ENCODE measurements at regions not wholly inside any gene's neighbourhood (a gene's known extent, or its start where the extent isn't known, plus 50 kb on each side); places are given as distances from the start of the nearest gene placed in this dataset.
"Not testable (repeated sequence)": the region's sequence is repeated elsewhere in the genome, so short reads cannot be mapped to it uniquely, and the experiment has no call there.

GRCh38 chr7:128581825-128582561, 90.1 kb upstream of the GARIN1A start:
- not testable (repeated sequence) for H3K4me1 ChIP-seq (ENCODE audit: insufficient read depth, low read length); H4K20me1 ChIP-seq (ENCODE audit: insufficient read depth, low read length); H3K9me3 ChIP-seq (ENCODE audit: insufficient read depth, low read length, severe bottlenecking); H3K79me2 ChIP-seq (ENCODE audit: insufficient read depth, low read length); ATAC-seq (ENCODE audit: insufficient read depth, low read depth); H3K9ac ChIP-seq (ENCODE audit: low read depth, low read length); H3K4me2 ChIP-seq (ENCODE audit: insufficient read depth, low read length); H3K27me3 ChIP-seq (ENCODE audit: insufficient read depth, low read length, poor library complexity); H2AFZ ChIP-seq (ENCODE audit: low read depth, low read length); DNase-seq; H3K4me3 ChIP-seq (ENCODE audit: low read depth in 1 of 2, low read length in 2 of 2); H3K27ac ChIP-seq (ENCODE audit: low read length)
- peaks cover 25% of the 10 kb centered on the region for H3K36me3 ChIP-seq (ENCODE audit: insufficient read depth, low read length)

DNA sequence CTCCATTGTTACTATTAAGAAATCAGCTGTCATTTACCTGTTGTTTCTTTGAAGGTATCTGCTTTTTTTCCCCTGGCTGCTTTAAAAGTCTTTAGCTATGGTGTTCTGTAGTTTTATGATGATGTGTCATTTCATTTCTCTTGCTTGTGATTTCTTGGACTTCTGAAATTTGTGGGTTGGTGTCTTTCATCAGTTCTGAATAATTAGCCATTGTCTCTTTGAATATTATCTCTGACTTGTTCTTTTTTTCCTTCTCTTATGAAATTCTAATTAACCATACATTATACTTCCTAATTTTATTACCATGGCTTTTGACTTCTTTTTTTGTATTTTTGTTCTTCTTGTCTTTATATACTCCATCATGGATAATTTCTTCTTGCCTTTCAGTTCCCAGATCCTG, 85.4 kb upstream of the GARIN1A start:
- H4K20me1 ChIP-seq (ENCODE audit: insufficient read depth, low read length); H3K9me3 ChIP-seq (ENCODE audit: insufficient read depth, low read length, severe bottlenecking); ATAC-seq (ENCODE audit: insufficient read depth, low read depth); H3K4me1 ChIP-seq (ENCODE audit: insufficient read depth, low read length); H2AFZ ChIP-seq (ENCODE audit: low read depth, low read length); H3K4me3 ChIP-seq (ENCODE audit: low read depth in 1 of 2, low read length in 2 of 2); H3K27me3 ChIP-seq (ENCODE audit: insufficient read depth, low read length, poor library complexity); H3K4me2 ChIP-seq (ENCODE audit: insufficient read depth, low read length); H3K27ac ChIP-seq (ENCODE audit: low read length); H3K9ac ChIP-seq (ENCODE audit: low read depth, low read length); DNase-seq; H3K79me2 ChIP-seq (ENCODE audit: insufficient read depth, low read length): not testable (repeated sequence)
- peaks cover 16% of the 10 kb centered on the region for H3K36me3 ChIP-seq (ENCODE audit: insufficient read depth, low read length)

GRCh38 chr7:128591705-128592104, 80.4 kb upstream of the GARIN1A start:
- Histone ChIP-seq H3K27me3 (ENCODE audit: insufficient read depth, low read length, poor library complexity) (no peaks in the 10 kb centered on the region), H3K4me1 (ENCODE audit: insufficient read depth, low read length) (no peaks in the 10 kb centered on the region), H4K20me1 (ENCODE audit: insufficient read depth, low read length) (peaks cover 7% of the 10 kb centered on the region; the same call in 1 of the 2 replicates), H2AFZ (ENCODE audit: low read depth, low read length) (no peak overlapping the region), H3K9ac (ENCODE audit: low read depth, low read length) (no peak overlapping the region), H3K4me2 (ENCODE audit: insufficient read depth, low read length) (no peak overlapping the region), H3K9me3 (ENCODE audit: insufficient read depth, low read length, severe bottlenecking) (no peaks in the 10 kb centered on the region), H3K36me3 (ENCODE audit: insufficient read depth, low read length) (peaks cover 34% of the 10 kb centered on the region), H3K27ac (ENCODE audit: low read length) (no peak overlapping the region), H3K79me2 (ENCODE audit: insufficient read depth, low read length) (peaks cover 14% of the 10 kb centered on the region), H3K4me3 (ENCODE audit: low read depth in 1 of 2, low read length in 2 of 2) (no peak overlapping the region)
- TF ChIP-seq EZH2 (IDR thresholded peaks at IDR 0.05; ENCODE audit: borderline replicate concordance, low read depth, low read length, severe bottlenecking): no peak
- TF ChIP-seq, protein P1, sequence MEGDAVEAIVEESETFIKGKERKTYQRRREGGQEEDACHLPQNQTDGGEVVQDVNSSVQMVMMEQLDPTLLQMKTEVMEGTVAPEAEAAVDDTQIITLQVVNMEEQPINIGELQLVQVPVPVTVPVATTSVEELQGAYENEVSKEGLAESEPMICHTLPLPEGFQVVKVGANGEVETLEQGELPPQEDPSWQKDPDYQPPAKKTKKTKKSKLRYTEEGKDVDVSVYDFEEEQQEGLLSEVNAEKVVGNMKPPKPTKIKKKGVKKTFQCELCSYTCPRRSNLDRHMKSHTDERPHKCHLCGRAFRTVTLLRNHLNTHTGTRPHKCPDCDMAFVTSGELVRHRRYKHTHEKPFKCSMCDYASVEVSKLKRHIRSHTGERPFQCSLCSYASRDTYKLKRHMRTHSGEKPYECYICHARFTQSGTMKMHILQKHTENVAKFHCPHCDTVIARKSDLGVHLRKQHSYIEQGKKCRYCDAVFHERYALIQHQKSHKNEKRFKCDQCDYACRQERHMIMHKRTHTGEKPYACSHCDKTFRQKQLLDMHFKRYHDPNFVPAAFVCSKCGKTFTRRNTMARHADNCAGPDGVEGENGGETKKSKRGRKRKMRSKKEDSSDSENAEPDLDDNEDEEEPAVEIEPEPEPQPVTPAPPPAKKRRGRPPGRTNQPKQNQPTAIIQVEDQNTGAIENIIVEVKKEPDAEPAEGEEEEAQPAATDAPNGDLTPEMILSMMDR (IDR thresholded peaks at IDR 0.05; ENCODE audit: borderline replicate concordance, extremely low read depth, low read length, poor library complexity, severe bottlenecking): no peak
- no peak for DNase-seq
- no peak for ATAC-seq (ENCODE audit: insufficient read depth, low read depth)

GRCh38 chr7:128592209-128592608, 79.9 kb upstream of the GARIN1A start:
- H3K9me3 ChIP-seq (ENCODE audit: insufficient read depth, low read length, severe bottlenecking); H3K4me1 ChIP-seq (ENCODE audit: insufficient read depth, low read length); H3K9ac ChIP-seq (ENCODE audit: low read depth, low read length); H3K4me2 ChIP-seq (ENCODE audit: insufficient read depth, low read length); ATAC-seq (ENCODE audit: insufficient read depth, low read depth); H2AFZ ChIP-seq (ENCODE audit: low read depth, low read length); DNase-seq; H3K4me3 ChIP-seq (ENCODE audit: low read depth in 1 of 2, low read length in 2 of 2); H4K20me1 ChIP-seq (ENCODE audit: insufficient read depth, low read length); H3K27me3 ChIP-seq (ENCODE audit: insufficient read depth, low read length, poor library complexity); H3K27ac ChIP-seq (ENCODE audit: low read length): not testable (repeated sequence)
- H3K36me3 ChIP-seq (ENCODE audit: insufficient read depth, low read length): peaks cover 37% of the 10 kb centered on the region
- peaks cover 16% of the 10 kb centered on the region for H3K79me2 ChIP-seq (ENCODE audit: insufficient read depth, low read length)

DNA sequence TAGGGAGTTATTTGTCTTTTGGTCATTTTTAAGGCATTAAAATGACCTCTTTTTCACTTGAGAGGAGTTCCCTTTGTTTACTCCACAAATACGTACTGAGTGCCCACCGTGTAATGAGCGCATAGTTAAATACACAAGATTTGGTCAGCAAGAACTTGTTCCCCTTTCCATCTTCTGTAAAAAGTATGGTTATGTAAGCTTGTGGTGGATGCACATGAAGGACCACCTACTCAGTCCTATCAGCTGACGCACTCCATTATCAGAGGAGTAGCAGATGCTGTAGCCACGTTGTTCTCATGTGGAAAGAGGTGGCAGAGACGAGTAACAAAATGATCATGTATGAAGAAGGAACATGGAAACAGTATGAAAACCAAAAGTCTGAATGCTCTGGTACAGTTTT, 78.0 kb upstream of the GARIN1A start:
- not testable (repeated sequence) for H2AFZ ChIP-seq (ENCODE audit: low read depth, low read length); H3K4me2 ChIP-seq (ENCODE audit: insufficient read depth, low read length); H3K27me3 ChIP-seq (ENCODE audit: insufficient read depth, low read length, poor library complexity); DNase-seq; ATAC-seq (ENCODE audit: insufficient read depth, low read depth); H3K27ac ChIP-seq (ENCODE audit: low read length); H3K4me1 ChIP-seq (ENCODE audit: insufficient read depth, low read length); H4K20me1 ChIP-seq (ENCODE audit: insufficient read depth, low read length); H3K9ac ChIP-seq (ENCODE audit: low read depth, low read length); H3K4me3 ChIP-seq (ENCODE audit: low read depth in 1 of 2, low read length in 2 of 2); H3K9me3 ChIP-seq (ENCODE audit: insufficient read depth, low read length, severe bottlenecking)
- Histone ChIP-seq H3K36me3 (ENCODE audit: insufficient read depth, low read length) (peaks cover 41% of the 10 kb centered on the region), H3K79me2 (ENCODE audit: insufficient read depth, low read length) (peaks cover 16% of the 10 kb centered on the region)

GRCh38 chr7:128596336-128597128, 75.6 kb upstream of the GARIN1A start:
- Histone ChIP-seq H3K36me3 (ENCODE audit: insufficient read depth, low read length) (peaks cover 55% of the 10 kb centered on the region), H3K79me2 (ENCODE audit: insufficient read depth, low read length) (peaks cover 23% of the 10 kb centered on the region)
- H3K9ac ChIP-seq (ENCODE audit: low read depth, low read length); H3K9me3 ChIP-seq (ENCODE audit: insufficient read depth, low read length, severe bottlenecking); H3K27ac ChIP-seq (ENCODE audit: low read length); ATAC-seq (ENCODE audit: insufficient read depth, low read depth); H2AFZ ChIP-seq (ENCODE audit: low read depth, low read length); H3K4me2 ChIP-seq (ENCODE audit: insufficient read depth, low read length); DNase-seq; H4K20me1 ChIP-seq (ENCODE audit: insufficient read depth, low read length); H3K4me3 ChIP-seq (ENCODE audit: low read depth in 1 of 2, low read length in 2 of 2); H3K4me1 ChIP-seq (ENCODE audit: insufficient read depth, low read length); H3K27me3 ChIP-seq (ENCODE audit: insufficient read depth, low read length, poor library complexity): not testable (repeated sequence)

DNA sequence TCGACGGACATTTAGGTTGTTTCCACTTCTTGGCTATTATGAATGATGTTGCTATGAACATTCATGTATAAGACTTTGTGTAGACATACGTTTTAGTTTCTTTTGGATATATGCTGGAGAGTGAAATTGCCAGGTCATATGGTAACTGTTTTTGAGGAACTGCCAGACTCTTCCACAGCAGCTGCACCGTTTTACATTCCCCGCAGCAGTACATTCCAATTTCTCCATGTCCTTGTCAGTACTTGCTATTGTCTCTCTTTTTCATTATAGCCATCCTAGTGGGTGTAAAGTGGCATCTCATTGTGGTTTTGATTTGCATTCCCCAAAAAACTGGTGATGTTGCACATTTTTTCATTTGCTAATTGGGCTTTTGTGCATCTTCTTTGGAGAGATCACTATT, 73.1 kb upstream of the GARIN1A start:
- not testable (repeated sequence) for H2AFZ ChIP-seq (ENCODE audit: low read depth, low read length); H3K4me3 ChIP-seq (ENCODE audit: low read depth in 1 of 2, low read length in 2 of 2); H4K20me1 ChIP-seq (ENCODE audit: insufficient read depth, low read length); H3K4me1 ChIP-seq (ENCODE audit: insufficient read depth, low read length); H3K27me3 ChIP-seq (ENCODE audit: insufficient read depth, low read length, poor library complexity); DNase-seq; H3K27ac ChIP-seq (ENCODE audit: low read length); H3K4me2 ChIP-seq (ENCODE audit: insufficient read depth, low read length); H3K9ac ChIP-seq (ENCODE audit: low read depth, low read length); H3K9me3 ChIP-seq (ENCODE audit: insufficient read depth, low read length, severe bottlenecking); ATAC-seq (ENCODE audit: insufficient read depth, low read depth)
- Histone ChIP-seq H3K79me2 (ENCODE audit: insufficient read depth, low read length) (peaks cover 28% of the 10 kb centered on the region), H3K36me3 (ENCODE audit: insufficient read depth, low read length) (peaks cover 38% of the 10 kb centered on the region)
